Upper lobe of left lung (tissue), 6 donors: ENCODE measurements at regions not wholly inside any gene's neighbourhood (a gene's known extent, or its start where the extent isn't known, plus 50 kb on each side); places are given as distances from the start of the nearest gene placed in this dataset.

Source experiments
- ATAC-seq, 2 donors: fragments of 200-7000 bp; cut with Tn5 transposase; one replicate each; pipeline ENCODE4 v1.9.1; 2022; ENCODE audit warnings: mild to moderate bottlenecking in 2 of 2, moderate library complexity in 2 of 2; ENCODE audit not compliant: low FRiP score in 2 of 2
- DNase-seq, 2 donors: peaks; one replicate each; pipeline ENCODE4 v3.0.0-alpha.2; 2019 to 2020
- H3K27ac ChIP-seq, 4 donors: fragments of 200-600 bp; sonication (generic); one replicate each; pipeline ENCODE4 v1.5.1; 2016 to 2019
- H3K27me3 ChIP-seq, 4 donors: fragments of 200-600 bp; sonication (generic); one replicate each; pipeline ENCODE4 v1.5.1; 2017 to 2019
- H3K36me3 ChIP-seq, 4 donors: fragments of 200-600 bp; sonication (generic); one replicate each; pipeline ENCODE4 v1.5.1; 2016 to 2019
- H3K4me1 ChIP-seq, 4 donors: fragments of 200-600 bp; sonication (generic); one replicate each; pipeline ENCODE4 v1.5.1; 2018 to 2019
- H3K4me3 ChIP-seq, 4 donors: fragments of 200-600 bp; sonication (generic); one replicate each; pipeline ENCODE4 v1.5.1; 2017 to 2019; ENCODE audit warnings: mild to moderate bottlenecking in 2 of 4, moderate library complexity in 1 of 4
- H3K9me3 ChIP-seq, 4 donors: fragments of 200-600 bp; sonication (generic); one replicate each; pipeline ENCODE4 v1.5.1; 2018 to 2019
- EP300 ChIP-seq, 4 donors: sonication (generic); formaldehyde crosslinking; IDR thresholded peaks; one replicate each; pipeline ENCODE4 v1.5.1; 2017; ENCODE audit warnings: antibody characterized with exemption in 4 of 4, control low read depth in 2 of 4
- POLR2A ChIP-seq, 4 donors: fragments of 450-650 bp; IDR thresholded peaks; one replicate each; pipeline ENCODE4 v1.5.1; 2016 to 2017; ENCODE audit warnings: antibody characterized with exemption in 4 of 4, mild to moderate bottlenecking in 2 of 4
- POLR2AphosphoS5 ChIP-seq, 2 donors: sonication (generic); formaldehyde crosslinking; IDR thresholded peaks; one replicate each; pipeline ENCODE4 v1.5.1; 2017; ENCODE audit warnings: antibody characterized with exemption in 2 of 2
- WGBS, 2 donors: methylation state at CpG; one replicate each; pipeline ENCODE4 v1.1.5; 2017 to 2018; 5-methylcytosine and 5-hydroxymethylcytosine counted together
- TF ChIP-seq, protein P1 (sequence below), 6 experiments: fragments of 450-650 bp in 4 of 6; fragments of 200-600 bp in 2 of 6; sonication (generic) in 2 of 6; IDR thresholded peaks; one replicate each; pipeline ENCODE4 v1.5.1; 2016 to 2019; ENCODE audit warnings: antibody characterized with exemption in 6 of 6
- donor health status: DM: no; HTN: no; CAD: no; lungs with moderate emphysema.
- donor health status: DM: no; HTN: yes; CAD: no; lungs with severe emphysema.

DNA sequence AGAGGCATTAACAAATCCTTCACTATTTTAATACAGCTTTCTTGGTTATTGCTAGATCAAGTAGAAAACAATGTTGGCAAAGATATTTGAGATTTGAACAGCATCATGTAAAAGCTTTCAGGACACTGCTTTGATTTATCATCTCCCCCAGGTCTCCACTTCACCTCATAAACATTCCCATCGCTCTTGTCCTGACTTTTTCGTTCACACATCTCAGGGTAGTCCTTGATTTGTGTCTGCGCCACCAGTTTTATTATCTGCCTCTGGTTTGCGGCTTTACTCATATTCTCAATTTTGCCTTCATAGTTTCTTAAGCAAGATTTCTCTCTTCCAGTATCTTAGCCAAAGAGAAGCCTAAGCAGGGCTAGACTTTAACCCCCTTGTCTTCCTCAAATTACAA lies 63.5 kb upstream of the ROR1 start:
- Histone ChIP-seq H3K9me3 (no peaks in the 10 kb centered on the region), H3K4me3 (no peak overlapping the region), H3K27ac (no peak overlapping the region), H3K27me3 (no peaks in the 10 kb centered on the region), H3K4me1 (peaks cover 0 to under 1% (median 0%) of the 10 kb centered on the region in 4 donors), H3K36me3 (no peaks in the 10 kb centered on the region)
- DNase-seq: no peak
- no peak for TF ChIP-seq POLR2A (IDR thresholded peaks at IDR 0.05)
- TF ChIP-seq, protein P1, sequence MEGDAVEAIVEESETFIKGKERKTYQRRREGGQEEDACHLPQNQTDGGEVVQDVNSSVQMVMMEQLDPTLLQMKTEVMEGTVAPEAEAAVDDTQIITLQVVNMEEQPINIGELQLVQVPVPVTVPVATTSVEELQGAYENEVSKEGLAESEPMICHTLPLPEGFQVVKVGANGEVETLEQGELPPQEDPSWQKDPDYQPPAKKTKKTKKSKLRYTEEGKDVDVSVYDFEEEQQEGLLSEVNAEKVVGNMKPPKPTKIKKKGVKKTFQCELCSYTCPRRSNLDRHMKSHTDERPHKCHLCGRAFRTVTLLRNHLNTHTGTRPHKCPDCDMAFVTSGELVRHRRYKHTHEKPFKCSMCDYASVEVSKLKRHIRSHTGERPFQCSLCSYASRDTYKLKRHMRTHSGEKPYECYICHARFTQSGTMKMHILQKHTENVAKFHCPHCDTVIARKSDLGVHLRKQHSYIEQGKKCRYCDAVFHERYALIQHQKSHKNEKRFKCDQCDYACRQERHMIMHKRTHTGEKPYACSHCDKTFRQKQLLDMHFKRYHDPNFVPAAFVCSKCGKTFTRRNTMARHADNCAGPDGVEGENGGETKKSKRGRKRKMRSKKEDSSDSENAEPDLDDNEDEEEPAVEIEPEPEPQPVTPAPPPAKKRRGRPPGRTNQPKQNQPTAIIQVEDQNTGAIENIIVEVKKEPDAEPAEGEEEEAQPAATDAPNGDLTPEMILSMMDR (IDR thresholded peaks at IDR 0.05): no peak
- TF ChIP-seq EP300 (IDR thresholded peaks at IDR 0.05): no peak
- TF ChIP-seq POLR2AphosphoS5 (IDR thresholded peaks at IDR 0.05): no peak
- ATAC-seq: no peak
- 88 to 91% methylated on average over 4 of the region's 4 CpGs for WGBS, 2 donors

DNA sequence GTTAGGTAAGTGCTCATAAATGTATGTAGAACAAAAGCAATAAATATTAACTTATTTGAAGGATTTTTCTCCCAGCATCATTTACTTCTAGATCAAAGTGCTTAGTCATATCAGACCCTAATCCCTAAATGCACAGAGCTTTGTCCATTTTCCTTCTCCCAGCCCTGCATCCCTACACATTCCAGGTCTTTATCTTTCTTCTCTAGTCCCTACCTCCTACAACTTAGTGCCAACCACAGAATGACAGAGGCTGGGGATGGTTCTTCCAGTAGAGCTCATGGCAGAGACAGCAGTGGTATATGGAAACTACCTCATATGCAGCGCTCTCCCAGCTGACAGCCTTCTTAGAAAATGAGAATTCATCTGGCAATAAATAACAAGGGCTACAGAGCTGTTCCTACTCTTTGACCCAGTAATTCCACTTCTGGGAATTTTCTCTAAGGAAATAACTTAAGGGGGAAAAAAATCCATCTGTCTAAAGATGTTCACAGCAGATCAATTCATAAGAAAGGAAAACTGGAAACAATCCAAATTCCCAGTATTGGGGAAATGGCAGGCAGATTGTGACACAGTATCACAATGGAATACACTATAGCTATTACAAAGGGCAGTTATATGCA lies 62.9 kb upstream of the ROR1 start:
- no peak overlapping the region for H3K27ac ChIP-seq
- no peaks in the 10 kb centered on the region for H3K27me3 ChIP-seq
- no peaks in the 10 kb centered on the region for H3K36me3 ChIP-seq
- ATAC-seq (no peak), DNase-seq (no peak)
- TF ChIP-seq, protein P1 (IDR thresholded peaks at IDR 0.05): no peak
- TF ChIP-seq POLR2AphosphoS5 (IDR thresholded peaks at IDR 0.05): no peak
- TF ChIP-seq POLR2A (IDR thresholded peaks at IDR 0.05): no peak
- TF ChIP-seq EP300 (IDR thresholded peaks at IDR 0.05): no peak
- H3K4me3 ChIP-seq: no peak overlapping the region
- H3K9me3 ChIP-seq: no peaks in the 10 kb centered on the region
- 86 to 90% methylated on average over 1 of the region's 1 CpG for WGBS, 2 donors
- H3K4me1 ChIP-seq: no peaks in the 10 kb centered on the region

DNA sequence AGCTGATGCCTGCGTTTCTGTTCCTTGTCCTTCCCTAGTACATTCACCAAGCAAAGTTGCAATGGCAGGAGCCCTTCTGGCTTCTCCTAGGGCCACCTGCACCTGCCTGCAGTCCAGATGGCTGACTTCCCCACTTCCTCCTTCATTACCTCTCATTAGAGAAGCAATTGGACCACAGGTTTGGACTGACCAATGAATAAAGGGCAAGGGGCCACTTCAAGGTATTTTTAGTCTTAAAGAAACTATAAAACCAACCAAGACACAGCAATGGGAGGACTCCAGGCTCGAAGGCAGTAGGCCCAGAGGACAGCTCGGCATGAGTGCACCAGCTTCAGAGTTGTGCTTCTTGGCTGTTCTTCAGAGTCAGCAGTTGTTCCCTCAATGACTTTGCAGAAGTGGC lies 60.8 kb upstream of the ROR1 start:
- Histone ChIP-seq H3K27me3 (no peaks in the 10 kb centered on the region), H3K36me3 (no peaks in the 10 kb centered on the region), H3K9me3 (no peaks in the 10 kb centered on the region), H3K27ac (no peak overlapping the region), H3K4me3 (no peak overlapping the region), H3K4me1 (no peaks in the 10 kb centered on the region)
- DNase-seq (no peak), ATAC-seq (no peak)
- 93 to 94% methylated on average over 3 of the region's 3 CpGs for WGBS, 2 donors
- TF ChIP-seq, protein P1 (IDR thresholded peaks at IDR 0.05): no peak
- no peak for TF ChIP-seq POLR2A (IDR thresholded peaks at IDR 0.05)
- no peak for TF ChIP-seq EP300 (IDR thresholded peaks at IDR 0.05)
- no peak for TF ChIP-seq POLR2AphosphoS5 (IDR thresholded peaks at IDR 0.05)

DNA sequence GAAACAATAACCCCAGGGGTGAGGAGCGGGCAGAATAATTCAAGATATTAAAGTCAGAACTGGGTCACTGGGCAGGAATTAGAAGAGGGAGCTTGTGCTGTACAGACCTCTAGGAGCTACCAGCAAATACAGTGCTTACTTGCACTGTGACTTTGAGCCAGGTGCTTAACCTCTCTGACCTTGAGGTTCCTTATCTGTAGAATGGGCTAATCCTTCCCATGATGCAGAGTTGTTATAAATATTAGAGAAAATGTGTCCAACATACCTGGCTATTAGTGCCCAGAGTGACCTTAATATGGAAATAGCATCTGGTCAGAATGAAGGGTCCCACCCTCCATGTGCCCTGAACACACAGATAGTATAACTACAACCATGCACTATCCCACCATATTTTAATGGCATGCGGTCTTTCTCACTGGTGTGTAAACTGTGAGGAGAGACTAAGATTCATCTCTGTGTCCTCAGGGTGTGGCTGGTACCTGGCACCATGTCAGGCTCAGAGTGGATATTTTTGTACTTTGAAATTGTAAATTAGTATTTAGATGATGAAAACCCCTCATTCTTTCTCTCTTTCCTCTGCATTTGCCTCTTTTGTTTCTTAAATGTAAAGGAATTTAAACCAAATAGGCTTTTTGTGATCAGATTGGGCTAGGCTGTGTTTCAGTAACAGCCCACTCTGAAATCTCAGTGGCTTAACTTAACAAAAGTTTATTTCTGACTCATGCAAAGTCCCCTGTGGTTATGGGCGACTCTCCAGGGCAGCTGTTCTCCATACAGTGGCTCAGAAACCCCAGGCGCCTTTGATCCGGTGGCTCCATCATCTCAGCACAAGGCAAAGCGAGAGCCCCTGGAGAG lies 60.0 kb upstream of the ROR1 start:
- TF ChIP-seq POLR2A (IDR thresholded peaks at IDR 0.05) (no peak), EP300 (IDR thresholded peaks at IDR 0.05) (no peak), POLR2AphosphoS5 (IDR thresholded peaks at IDR 0.05) (no peak)
- TF ChIP-seq, protein P1 (IDR thresholded peaks at IDR 0.05): no peak
- ATAC-seq (peak in 1 of 2 donors; percentile 31), DNase-seq (no peak)
- Histone ChIP-seq H3K27ac (no peak overlapping the region), H3K4me3 (no peak overlapping the region), H3K36me3 (no peaks in the 10 kb centered on the region), H3K27me3 (no peaks in the 10 kb centered on the region), H3K9me3 (no peaks in the 10 kb centered on the region), H3K4me1 (no peaks in the 10 kb centered on the region)
- 67 to 73% methylated on average over 6 of the region's 6 CpGs for WGBS, 2 donors

DNA sequence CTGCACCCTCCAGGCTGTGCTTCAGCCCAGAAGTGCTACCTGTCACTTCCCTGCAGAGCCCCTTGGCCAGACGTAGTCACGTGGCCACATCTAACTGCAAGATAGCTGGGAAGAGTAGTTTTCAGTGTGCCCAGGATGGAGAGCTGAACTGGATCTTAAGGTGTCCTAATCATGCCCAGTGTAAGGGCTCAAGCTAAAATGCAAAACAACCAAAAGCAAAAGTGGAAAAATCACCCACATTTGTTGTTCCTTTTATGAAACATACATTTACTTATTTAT lies 59.4 kb upstream of the ROR1 start:
- ATAC-seq: no peak
- no peaks in the 10 kb centered on the region for H3K27me3 ChIP-seq
- H3K9me3 ChIP-seq: no peaks in the 10 kb centered on the region
- TF ChIP-seq POLR2A (IDR thresholded peaks at IDR 0.05) (no peak), EP300 (IDR thresholded peaks at IDR 0.05) (no peak), POLR2AphosphoS5 (IDR thresholded peaks at IDR 0.05) (no peak)
- TF ChIP-seq, protein P1 (IDR thresholded peaks at IDR 0.05): no peak
- H3K27ac ChIP-seq: no peak overlapping the region
- H3K4me3 ChIP-seq: no peak overlapping the region
- H3K4me1 ChIP-seq: no peaks in the 10 kb centered on the region
- no peaks in the 10 kb centered on the region for H3K36me3 ChIP-seq
- DNase-seq: no peak
- WGBS, 2 donors: 25 to 29% methylated on average over 2 of the region's 2 CpGs
